ENCODE measurements at regions not wholly inside any gene's neighbourhood (a gene's known extent, or its start where the extent isn't known, plus 50 kb on each side); places are given as distances from the start of the nearest gene placed in this dataset.

- no peak overlapping the region for H2AFZ ChIP-seq (replicated peaks)
- no peak overlapping the region for H3K4me3 ChIP-seq
- H3K79me2 ChIP-seq (ENCODE audit: low read depth), result no peaks in the 10 kb centered on the region
- H3K27ac ChIP-seq, result no peak overlapping the region
- no peak overlapping the region for H3K9ac ChIP-seq
- no peak overlapping the region for H3K4me2 ChIP-seq
- no peaks in the 10 kb centered on the region for H3K27me3 Mint-ChIP-seq (ENCODE audit: insufficient read depth, low read depth)
- no peaks in the 10 kb centered on the region for H3K27me3 ChIP-seq
- H4K20me1 ChIP-seq (ENCODE audit: low read depth), result no peaks in the 10 kb centered on the region
- no peaks in the 10 kb centered on the region for H3K36me3 ChIP-seq
- peaks cover 6% of the 10 kb centered on the region for H3K4me1 ChIP-seq
- H3F3A ChIP-seq (ENCODE audit: low read depth), result no peaks in the 10 kb centered on the region
- no peaks in the 10 kb centered on the region for H3K9me3 ChIP-seq (ENCODE audit: low read depth)
- TF ChIP-seq EZH2phosphoT487 (IDR thresholded peaks at IDR 0.05) (no peak), CTCF (IDR thresholded peaks at IDR 0.05) (no peak), EZH2 (IDR thresholded peaks at IDR 0.05) (no peak)
- peaks cover 7% of the 10 kb centered on the region for H3K4me1 Mint-ChIP-seq
- no peaks in the 10 kb centered on the region for H3K36me3 Mint-ChIP-seq
- DNase-seq (ENCODE audit: low spot score), result no peak
- no peak overlapping the region for H3K27ac Mint-ChIP-seq
- no peaks in the 10 kb centered on the region for H3K9me3 Mint-ChIP-seq
- no peak overlapping the region for H3K4me3 Mint-ChIP-seq
Measured at GRCh38 chr4:173913496-173913895, 370.0 kb downstream of the FBXO8 start.

GRCh38 chr4:173912384-173912783 is 371.1 kb downstream of the FBXO8 start:
- Histone ChIP-seq H3K36me3 (no peaks in the 10 kb centered on the region), H3K9ac (no peak overlapping the region), H3K27me3 (no peaks in the 10 kb centered on the region), H3K4me3 (no peak overlapping the region), H4K20me1 (ENCODE audit: low read depth) (no peaks in the 10 kb centered on the region), H3K4me1 (peaks cover 1% of the 10 kb centered on the region), H3K27ac (no peak overlapping the region), H3K4me2 (no peak overlapping the region), H3F3A (ENCODE audit: low read depth) (no peaks in the 10 kb centered on the region), H3K9me3 (ENCODE audit: low read depth) (no peaks in the 10 kb centered on the region), H3K79me2 (ENCODE audit: low read depth) (no peaks in the 10 kb centered on the region), H2AFZ (replicated peaks) (no peak overlapping the region)
- no peaks in the 10 kb centered on the region for H3K27me3 Mint-ChIP-seq (ENCODE audit: insufficient read depth, low read depth)
- H3K27ac Mint-ChIP-seq, result no peak overlapping the region
- no peak for DNase-seq (ENCODE audit: low spot score)
- no peak overlapping the region for H3K4me3 Mint-ChIP-seq
- no peaks in the 10 kb centered on the region for H3K9me3 Mint-ChIP-seq
- no peaks in the 10 kb centered on the region for H3K36me3 Mint-ChIP-seq
- H3K4me1 Mint-ChIP-seq, result peaks cover 2% of the 10 kb centered on the region
- TF ChIP-seq EZH2phosphoT487 (IDR thresholded peaks at IDR 0.05) (no peak), CTCF (IDR thresholded peaks at IDR 0.05) (no peak)

- Mint-ChIP-seq H3K4me3 (no peak overlapping the region), H3K27me3 (ENCODE audit: insufficient read depth, low read depth) (no peaks in the 10 kb centered on the region), H3K9me3 (no peaks in the 10 kb centered on the region), H3K27ac (no peak overlapping the region), H3K4me1 (no peaks in the 10 kb centered on the region), H3K36me3 (no peaks in the 10 kb centered on the region)
- Histone ChIP-seq H3K9me3 (ENCODE audit: low read depth) (no peaks in the 10 kb centered on the region), H3K27me3 (no peaks in the 10 kb centered on the region), H2AFZ (replicated peaks) (no peak overlapping the region), H3K4me3 (no peak overlapping the region), H4K20me1 (ENCODE audit: low read depth) (no peaks in the 10 kb centered on the region), H3K79me2 (ENCODE audit: low read depth) (no peaks in the 10 kb centered on the region), H3K4me1 (no peaks in the 10 kb centered on the region), H3F3A (ENCODE audit: low read depth) (no peaks in the 10 kb centered on the region), H3K4me2 (no peak overlapping the region), H3K36me3 (no peaks in the 10 kb centered on the region), H3K27ac (no peak overlapping the region), H3K9ac (no peak overlapping the region)
- no peak for TF ChIP-seq EZH2 (IDR thresholded peaks at IDR 0.05)
- no peak for TF ChIP-seq EZH2phosphoT487 (IDR thresholded peaks at IDR 0.05)
- TF ChIP-seq CTCF (IDR thresholded peaks at IDR 0.05), result no peak
- DNase-seq (ENCODE audit: low spot score), result no peak
Measured at GRCh38 chr4:173910891-173911290, 372.6 kb downstream of the FBXO8 start.

- no peaks in the 10 kb centered on the region for H3K4me1 Mint-ChIP-seq
- DNase-seq (ENCODE audit: low spot score), result no peak
- no peaks in the 10 kb centered on the region for H3K79me2 ChIP-seq (ENCODE audit: low read depth)
- no peaks in the 10 kb centered on the region for H3K9me3 ChIP-seq (ENCODE audit: low read depth)
- no peak overlapping the region for H2AFZ ChIP-seq (replicated peaks)
- H3F3A ChIP-seq (ENCODE audit: low read depth), result no peaks in the 10 kb centered on the region
- no peaks in the 10 kb centered on the region for H3K36me3 ChIP-seq
- no peak overlapping the region for H3K4me3 ChIP-seq
- H3K27me3 Mint-ChIP-seq (ENCODE audit: insufficient read depth, low read depth), result no peaks in the 10 kb centered on the region
- H4K20me1 ChIP-seq (ENCODE audit: low read depth), result no peaks in the 10 kb centered on the region
- H3K4me3 Mint-ChIP-seq, result no peak overlapping the region
- no peaks in the 10 kb centered on the region for H3K36me3 Mint-ChIP-seq
- TF ChIP-seq EZH2 (IDR thresholded peaks at IDR 0.05), result no peak
- no peak for TF ChIP-seq CTCF (IDR thresholded peaks at IDR 0.05)
- no peak for TF ChIP-seq EZH2phosphoT487 (IDR thresholded peaks at IDR 0.05)
- no peaks in the 10 kb centered on the region for H3K27me3 ChIP-seq
- no peak overlapping the region for H3K27ac ChIP-seq
- H3K4me2 ChIP-seq, result no peak overlapping the region
- no peak overlapping the region for H3K27ac Mint-ChIP-seq
- no peak overlapping the region for H3K9ac ChIP-seq
- H3K4me1 ChIP-seq, result no peaks in the 10 kb centered on the region
- no peaks in the 10 kb centered on the region for H3K9me3 Mint-ChIP-seq
Measured at GRCh38 chr4:173909294-173909693, 374.2 kb downstream of the FBXO8 start.
